CD14-positive monocyte (primary cell): ENCODE measurements at regions not wholly inside any gene's neighbourhood (a gene's known extent, or its start where the extent isn't known, plus 50 kb on each side); places are given as distances from the start of the nearest gene placed in this dataset.
A peak's percentile ranks its signal among the peaks of the same experiment; 100 is the strongest.

Experiments
- DNase-seq, 3 donors: peaks; one replicate each; pipeline ENCODE4 v3.0.0-alpha.2; 2011 to 2022
- H2AFZ ChIP-seq: 2 replicates; pipeline ENCODE4 v1.6.0; 2012; ENCODE audit warnings: mild to moderate bottlenecking, low read depth, low read length, inconsistent platforms; ENCODE audit not compliant: insufficient read depth, poor library complexity, severe bottlenecking
- H3K27ac ChIP-seq, 2 donors: 1 replicate in 1 of 2; 2 replicates in 1 of 2; pipeline ENCODE4 v1.5.1; 2012 to 2013; ENCODE audit warnings: low read length in 2 of 2, control low read depth in 1 of 2, inconsistent platforms in 1 of 2, low read depth in 1 of 2, mild to moderate bottlenecking in 1 of 2
- H3K27me3 ChIP-seq, 2 donors: one replicate each; pipeline versions ENCODE4 v1.6.0 to v1.6.1; 2011 to 2013; ENCODE audit warnings: low read length in 2 of 2; ENCODE audit not compliant: control insufficient read depth in 2 of 2, insufficient read depth in 2 of 2
- H3K36me3 ChIP-seq, 2 donors: replicated peaks in 1 of 2; 1 replicate in 1 of 2; 2 replicates in 1 of 2; pipeline versions ENCODE4 v1.5.1 to v1.6.1; 2012 to 2013; ENCODE audit warnings: low read length in 2 of 2, control low read depth in 1 of 2, inconsistent platforms in 1 of 2, mild to moderate bottlenecking in 1 of 2; ENCODE audit not compliant: insufficient read depth in 2 of 2, control insufficient read depth in 1 of 2
- H3K4me1 ChIP-seq, 2 donors: 1 replicate in 1 of 2; 2 replicates in 1 of 2; pipeline versions ENCODE4 v1.5.1 to v1.6.1; 2012 to 2013; ENCODE audit warnings: low read length in 2 of 2, control low read depth in 1 of 2, inconsistent platforms in 1 of 2, mild to moderate bottlenecking in 1 of 2, moderate library complexity in 1 of 2; ENCODE audit not compliant: insufficient read depth in 2 of 2, control insufficient read depth in 1 of 2
- H3K4me2 ChIP-seq: replicated peaks from 2 replicates; pipeline ENCODE3; 2012; ENCODE audit warnings: low read length, moderate library complexity, mild to moderate bottlenecking; ENCODE audit not compliant: poor library complexity, severe bottlenecking; ENCODE audit errors: extremely low read depth
- H3K4me3 ChIP-seq, 3 experiments: fragments of 200-600 bp in 1 of 3; sonication (generic) in 1 of 3; replicated peaks in 1 of 3; 1 replicate in 2 of 3; 2 replicates in 1 of 3; pipeline ENCODE4 v1.5.1; 2011 to 2013; ENCODE audit warnings: low read length in 3 of 3, mild to moderate bottlenecking in 3 of 3, control low read depth in 2 of 3, low read depth in 2 of 3, inconsistent platforms in 1 of 3, moderate library complexity in 1 of 3
- H3K79me2 ChIP-seq: 2 replicates; pipeline ENCODE4 v1.6.0; 2012; ENCODE audit warnings: mild to moderate bottlenecking, control low read depth, inconsistent platforms, low read length, moderate library complexity; ENCODE audit not compliant: insufficient read depth
- H3K9ac ChIP-seq: 2 replicates; pipeline ENCODE4 v1.6.0; 2017; ENCODE audit warnings: low read length, mild to moderate bottlenecking; ENCODE audit not compliant: insufficient read depth, poor library complexity, severe bottlenecking
- H3K9me3 ChIP-seq, 2 donors: replicated peaks in 1 of 2; 1 replicate in 1 of 2; 2 replicates in 1 of 2; pipeline versions ENCODE4 v1.5.1 to v1.6.1; 2012 to 2013; ENCODE audit warnings: low read length in 2 of 2, control low read depth in 1 of 2; ENCODE audit not compliant: control insufficient read depth in 1 of 2, insufficient read depth in 1 of 2
- H4K20me1 ChIP-seq: 2 replicates; pipeline ENCODE4 v1.6.0; 2012; ENCODE audit warnings: mild to moderate bottlenecking, low read length, control low read depth, moderate library complexity; ENCODE audit not compliant: insufficient read depth
- H3K27ac Mint-ChIP-seq, 7 donors: one replicate each; pipeline ENCODE4 v1.8.0; 2020; ENCODE audit warnings: mild to moderate bottlenecking in 7 of 7, mixed read lengths in 7 of 7, moderate library complexity in 6 of 7, inconsistent platforms in 2 of 7
- H3K27me3 Mint-ChIP-seq, 3 donors: one replicate each; pipeline ENCODE4 v1.8.0; 2021 to 2022; ENCODE audit warnings: low read depth in 3 of 3, mild to moderate bottlenecking in 3 of 3, mixed read lengths in 3 of 3, moderate library complexity in 3 of 3, inconsistent platforms in 1 of 3
- H3K36me3 Mint-ChIP-seq, 2 donors: one replicate each; pipeline ENCODE4 v1.8.0; 2020; ENCODE audit warnings: mixed read lengths in 2 of 2, inconsistent platforms in 1 of 2, mild to moderate bottlenecking in 1 of 2
- H3K4me1 Mint-ChIP-seq: one replicate; pipeline ENCODE4 v1.8.0; 2020; ENCODE audit warnings: mild to moderate bottlenecking, mixed read lengths
- H3K4me3 Mint-ChIP-seq, 2 donors: one replicate each; pipeline ENCODE4 v1.8.0; 2020; ENCODE audit warnings: mild to moderate bottlenecking in 2 of 2, mixed read lengths in 2 of 2, moderate library complexity in 1 of 2
- H3K9me3 Mint-ChIP-seq, 7 donors: one replicate each; pipeline ENCODE4 v1.8.0; 2020 to 2022; ENCODE audit warnings: mixed read lengths in 7 of 7, mild to moderate bottlenecking in 6 of 7, moderate library complexity in 6 of 7, inconsistent platforms in 2 of 7
- CTCF ChIP-seq: fragments of 200-600 bp; IDR thresholded peaks from one replicate; pipeline ENCODE4 v1.8.0; 2022; ENCODE audit warnings: antibody characterized with exemption, mild to moderate bottlenecking
- WGBS: methylation state at CpG from one replicate; pipeline ENCODE4 v1.1.5; 2013; ENCODE audit warnings: missing lambda C conversion rate; ENCODE audit not compliant: insufficient coverage; 5-methylcytosine and 5-hydroxymethylcytosine counted together
- intact Hi-C, 2 donors: fragments of 100-400 bp; cut with micrococcal nuclease; formaldehyde crosslinking; loops; one replicate each; pipeline versions ENCODE4 v1.15.0 to v1.15.1; 2023

- Histone ChIP-seq H4K20me1 (no peaks in the 10 kb centered on the region), H3K27ac (no peak overlapping the region), H3K4me3 (no peak overlapping the region), H3K36me3 (no peaks in the 10 kb centered on the region), H3K4me1 (no peaks in the 10 kb centered on the region), H3K27me3 (no peaks in the 10 kb centered on the region), H3K4me2 (no peak overlapping the region), H3K9me3 (no peaks in the 10 kb centered on the region), H3K79me2 (no peaks in the 10 kb centered on the region), H2AFZ (no peak overlapping the region), H3K9ac (no peak overlapping the region)
- no peaks in the 10 kb centered on the region for H3K36me3 Mint-ChIP-seq
- TF ChIP-seq CTCF, result no peak
- H3K4me1 Mint-ChIP-seq, result no peaks in the 10 kb centered on the region
- no peak overlapping the region for H3K4me3 Mint-ChIP-seq
- DNase-seq, result no peak
- intact Hi-C loops, result no loop called here
- peaks cover 0 to 6% (median 2%) of the 10 kb centered on the region in 7 donors for H3K9me3 Mint-ChIP-seq
- no peak overlapping the region for H3K27ac Mint-ChIP-seq
- H3K27me3 Mint-ChIP-seq, result peaks cover 0 to 7% (median 2%) of the 10 kb centered on the region in 3 donors
- no CpG with 5 or more reads among the region's 1 CpG for WGBS
Measured at GRCh38 chr2:56100791-56101312, 82.9 kb upstream of the CCDC85A start.

GRCh38 chr2:56102098-56102497 lies 81.7 kb upstream of the CCDC85A start:
- Mint-ChIP-seq H3K4me3 (no peak overlapping the region), H3K27me3 (peaks cover 0 to 7% (median 2%) of the 10 kb centered on the region in 3 donors), H3K27ac (peak overlapping the region in 1 of 7 donors; percentile 24), H3K9me3 (peaks cover 0 to 6% (median 2%) of the 10 kb centered on the region in 7 donors), H3K36me3 (no peaks in the 10 kb centered on the region), H3K4me1 (no peaks in the 10 kb centered on the region)
- Histone ChIP-seq H3K9me3 (no peaks in the 10 kb centered on the region), H3K27me3 (no peaks in the 10 kb centered on the region), H3K27ac (no peak overlapping the region), H3K4me2 (no peak overlapping the region), H3K4me1 (no peaks in the 10 kb centered on the region), H3K4me3 (no peak overlapping the region), H3K9ac (no peak overlapping the region), H3K36me3 (no peaks in the 10 kb centered on the region), H2AFZ (no peak overlapping the region), H4K20me1 (no peaks in the 10 kb centered on the region), H3K79me2 (no peaks in the 10 kb centered on the region)
- no peak for TF ChIP-seq CTCF
- no CpG with 5 or more reads among the region's 1 CpG for WGBS
- DNase-seq, result no peak
- intact Hi-C loops, result no loop called here
